ENCODE measurements at regions not wholly inside any gene's neighbourhood (a gene's known extent, or its start where the extent isn't known, plus 50 kb on each side); places are given as distances from the start of the nearest gene placed in this dataset.

DNA sequence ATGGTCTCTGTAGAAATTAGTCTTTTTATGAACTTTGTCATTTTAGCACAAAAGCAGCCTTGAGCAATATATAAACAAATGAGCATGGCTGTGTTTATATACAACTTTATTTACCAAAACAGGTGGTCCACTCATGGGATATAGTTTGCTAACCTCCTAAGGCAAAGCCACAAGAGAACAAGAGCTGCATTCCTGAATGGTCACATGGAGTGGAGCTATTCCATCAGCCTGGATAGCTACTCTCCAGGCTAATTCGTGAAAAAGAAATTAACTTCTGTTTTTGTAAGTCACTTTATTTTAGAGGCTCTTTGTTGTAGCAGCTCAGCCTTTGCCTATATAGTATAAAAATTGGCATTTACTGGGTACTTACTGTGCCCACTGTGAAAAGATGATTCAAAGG is 163.3 kb upstream of the FAM78B start:
- ATAC-seq (ENCODE audit: low FRiP score) (no peak), DNase-seq (no peak)
- H3K4me3 ChIP-seq (ENCODE audit: low read length in 2 of 2): no peak overlapping the region
- H3K27me3 ChIP-seq (ENCODE audit: control insufficient read depth in 1 of 2, insufficient read depth in 2 of 2, low read length in 1 of 2): no peaks in the 10 kb centered on the region
- peaks cover 3% of the 10 kb centered on the region for H3K9me3 ChIP-seq (ENCODE audit: control insufficient read depth, low read length)
- H3K4me1 ChIP-seq (ENCODE audit: control insufficient read depth in 1 of 2, insufficient read depth in 2 of 2, low read length in 2 of 2): no peaks in the 10 kb centered on the region
- H3K36me3 ChIP-seq (ENCODE audit: control insufficient read depth in 1 of 2, insufficient read depth in 2 of 2, low read length in 1 of 2): no peaks in the 10 kb centered on the region
- intact Hi-C loops (cut with DNase I): no loop called here
- 36 to 41% methylated on average over 1 of the region's 1 CpG for WGBS, 2 donors
- no peak overlapping the region for H3K27ac ChIP-seq (ENCODE audit: low read depth in 1 of 2, low read length in 2 of 2)

DNA sequence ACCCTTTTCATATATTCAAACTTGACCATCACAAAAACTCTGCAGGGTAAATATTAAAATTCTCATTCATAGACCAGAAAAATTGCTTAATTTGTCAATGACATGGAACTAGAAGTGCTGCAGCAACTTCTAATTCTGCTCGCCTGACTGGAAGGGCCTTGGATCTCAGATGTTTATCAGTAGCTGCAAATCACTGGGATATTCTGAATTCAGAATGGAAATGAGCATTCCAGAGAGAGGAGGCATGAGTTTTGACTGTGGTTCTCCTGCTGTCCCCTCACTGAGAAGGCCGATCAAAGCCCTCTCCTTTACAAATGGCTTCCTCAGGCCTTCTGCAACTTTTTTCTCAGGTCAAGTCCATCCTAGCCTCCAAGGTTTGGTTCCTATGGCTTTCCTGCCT is 171.3 kb upstream of the FAM78B start:
- DNase-seq (no peak), ATAC-seq (ENCODE audit: low FRiP score) (no peak)
- no peaks in the 10 kb centered on the region for H3K4me1 ChIP-seq (ENCODE audit: control insufficient read depth in 1 of 2, insufficient read depth in 2 of 2, low read length in 2 of 2)
- H3K4me3 ChIP-seq (ENCODE audit: low read length in 2 of 2): no peak overlapping the region
- H3K36me3 ChIP-seq (ENCODE audit: control insufficient read depth in 1 of 2, insufficient read depth in 2 of 2, low read length in 1 of 2): no peaks in the 10 kb centered on the region
- 66 to 73% methylated on average over 2 of the region's 2 CpGs for WGBS, 2 donors
- intact Hi-C loops (cut with DNase I): no loop called here
- H3K27ac ChIP-seq (ENCODE audit: low read depth in 1 of 2, low read length in 2 of 2): no peak overlapping the region
- H3K9me3 ChIP-seq (ENCODE audit: control insufficient read depth, low read length): no peaks in the 10 kb centered on the region
- no peaks in the 10 kb centered on the region for H3K27me3 ChIP-seq (ENCODE audit: control insufficient read depth in 1 of 2, insufficient read depth in 2 of 2, low read length in 1 of 2)

- H3K4me3 ChIP-seq (ENCODE audit: low read length in 2 of 2): no peak overlapping the region
- H3K9me3 ChIP-seq (ENCODE audit: control insufficient read depth, low read length): no peaks in the 10 kb centered on the region
- no peak for ATAC-seq (ENCODE audit: low FRiP score)
- no peak for DNase-seq
- no peak overlapping the region for H3K27ac ChIP-seq (ENCODE audit: low read depth in 1 of 2, low read length in 2 of 2)
- H3K36me3 ChIP-seq (ENCODE audit: control insufficient read depth in 1 of 2, insufficient read depth in 2 of 2, low read length in 1 of 2): no peaks in the 10 kb centered on the region
- H3K4me1 ChIP-seq (ENCODE audit: control insufficient read depth in 1 of 2, insufficient read depth in 2 of 2, low read length in 2 of 2): no peaks in the 10 kb centered on the region
- no peaks in the 10 kb centered on the region for H3K27me3 ChIP-seq (ENCODE audit: control insufficient read depth in 1 of 2, insufficient read depth in 2 of 2, low read length in 1 of 2)
- intact Hi-C loops (cut with DNase I): no loop called here
These were observed 173.9 kb upstream of the FAM78B start for GRCh38 chr1:166340709-166341108.

DNA sequence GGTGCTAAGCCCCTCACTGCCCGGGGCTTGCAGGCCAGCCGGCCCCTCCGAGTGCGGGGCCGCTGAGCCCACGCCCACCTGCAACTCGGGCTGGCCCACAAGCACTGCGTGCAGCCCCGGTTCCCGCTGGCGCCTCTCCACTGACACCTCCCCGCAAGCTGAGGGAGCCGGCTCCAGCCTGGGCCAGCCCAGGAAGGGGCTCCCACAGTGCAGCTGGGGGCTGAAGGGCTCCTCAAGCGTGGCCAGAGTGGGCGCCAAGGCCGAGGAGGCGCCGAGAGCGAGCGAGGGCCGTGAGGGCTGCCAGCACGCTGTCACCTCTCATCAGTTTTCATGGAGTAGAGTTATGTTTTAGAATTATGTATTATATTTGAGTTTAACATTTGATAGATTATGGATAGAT is 176.5 kb upstream of the FAM78B start:
- DNase-seq: no peak

GRCh38 chr1:166350490-166350889 is 183.7 kb upstream of the FAM78B start:
- ATAC-seq (ENCODE audit: low FRiP score): no peak
- no peaks in the 10 kb centered on the region for H3K4me1 ChIP-seq (ENCODE audit: control insufficient read depth in 1 of 2, insufficient read depth in 2 of 2, low read length in 2 of 2)
- no peaks in the 10 kb centered on the region for H3K36me3 ChIP-seq (ENCODE audit: control insufficient read depth in 1 of 2, insufficient read depth in 2 of 2, low read length in 1 of 2)
- H3K27me3 ChIP-seq (ENCODE audit: control insufficient read depth in 1 of 2, insufficient read depth in 2 of 2, low read length in 1 of 2): no peaks in the 10 kb centered on the region
- WGBS, 2 donors: 44 to 49% methylated on average over 5 of the region's 5 CpGs
- no peak for DNase-seq
- intact Hi-C loops (cut with DNase I): no loop called here
- H3K4me3 ChIP-seq (ENCODE audit: low read length in 2 of 2): no peak overlapping the region
- peaks cover 3% of the 10 kb centered on the region for H3K9me3 ChIP-seq (ENCODE audit: control insufficient read depth, low read length)
- H3K27ac ChIP-seq (ENCODE audit: low read depth in 1 of 2, low read length in 2 of 2): no peak overlapping the region

More for the DNA sequence above, 176.5 kb upstream of the FAM78B start:
- intact Hi-C loops (cut with DNase I): no loop called here
- Histone ChIP-seq H3K27ac (ENCODE audit: low read depth in 1 of 2, low read length in 2 of 2) (no peak overlapping the region), H3K4me3 (ENCODE audit: low read length in 2 of 2) (no peak overlapping the region), H3K4me1 (ENCODE audit: control insufficient read depth in 1 of 2, insufficient read depth in 2 of 2, low read length in 2 of 2) (no peaks in the 10 kb centered on the region), H3K9me3 (ENCODE audit: control insufficient read depth, low read length) (peaks cover 3% of the 10 kb centered on the region), H3K36me3 (ENCODE audit: control insufficient read depth in 1 of 2, insufficient read depth in 2 of 2, low read length in 1 of 2) (no peaks in the 10 kb centered on the region), H3K27me3 (ENCODE audit: control insufficient read depth in 1 of 2, insufficient read depth in 2 of 2, low read length in 1 of 2) (no peaks in the 10 kb centered on the region)
- no peak for ATAC-seq (ENCODE audit: low FRiP score)
- 93 to 94% methylated on average over 22 of the region's 22 CpGs for WGBS, 2 donors

- intact Hi-C loops (cut with DNase I): no loop called here
These were observed 184.9 kb upstream of the FAM78B start for GRCh38 chr1:166351676-166352075.

DNA sequence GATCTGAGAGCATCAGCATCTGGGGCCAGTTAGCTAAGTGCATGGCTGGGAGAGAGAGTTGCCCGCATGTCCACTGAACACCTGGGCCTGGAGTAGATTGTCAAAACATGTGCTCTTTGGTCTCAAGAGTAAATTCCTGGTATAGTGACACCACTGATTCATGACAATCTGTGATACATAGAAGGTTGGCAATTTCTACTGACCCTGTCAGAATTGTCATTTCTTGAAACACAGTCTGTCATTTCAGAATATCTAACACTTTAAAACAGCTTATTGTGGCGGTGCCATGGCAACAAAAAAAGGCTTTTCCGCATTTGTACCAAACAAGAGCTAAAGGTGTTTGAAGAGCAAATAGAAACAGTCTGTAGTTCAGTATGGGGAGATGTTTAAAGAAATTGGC is 186.4 kb upstream of the FAM78B start:
- no peak for ATAC-seq (ENCODE audit: low FRiP score)
- intact Hi-C loops (cut with DNase I): no loop called here
- no peak overlapping the region for H3K4me3 ChIP-seq (ENCODE audit: low read length in 2 of 2)

More at GRCh38 chr1:166351676-166352075, 184.9 kb upstream of the FAM78B start:
- no peak overlapping the region for H3K4me3 ChIP-seq (ENCODE audit: low read length in 2 of 2)
- no peaks in the 10 kb centered on the region for H3K4me1 ChIP-seq (ENCODE audit: control insufficient read depth in 1 of 2, insufficient read depth in 2 of 2, low read length in 2 of 2)
- no peak overlapping the region for H3K27ac ChIP-seq (ENCODE audit: low read depth in 1 of 2, low read length in 2 of 2)
- 52 to 57% methylated on average over 1 of the region's 1 CpG for WGBS, 2 donors
- H3K36me3 ChIP-seq (ENCODE audit: control insufficient read depth in 1 of 2, insufficient read depth in 2 of 2, low read length in 1 of 2): no peaks in the 10 kb centered on the region
- no peaks in the 10 kb centered on the region for H3K27me3 ChIP-seq (ENCODE audit: control insufficient read depth in 1 of 2, insufficient read depth in 2 of 2, low read length in 1 of 2)
- DNase-seq (no peak), ATAC-seq (ENCODE audit: low FRiP score) (no peak)
- peaks cover 3% of the 10 kb centered on the region for H3K9me3 ChIP-seq (ENCODE audit: control insufficient read depth, low read length)

DNA sequence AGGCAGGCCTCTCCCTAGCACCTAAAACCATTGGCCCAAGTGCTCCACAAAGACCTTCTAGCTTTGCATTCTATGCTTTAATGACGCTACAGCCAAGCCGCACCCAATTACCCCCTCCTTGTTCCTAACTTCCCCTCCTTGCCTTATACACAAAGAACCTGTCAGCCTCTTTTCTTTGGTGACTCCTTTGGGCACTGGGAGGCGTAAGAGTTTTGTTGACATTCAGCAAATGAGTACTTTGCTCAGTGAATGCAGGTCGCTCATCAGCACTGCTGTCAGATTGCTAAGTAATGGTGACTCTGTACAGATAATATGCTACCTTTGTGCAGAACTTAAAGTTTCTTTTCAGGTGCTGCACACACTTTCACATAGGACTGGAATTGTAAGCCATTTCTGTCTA is 187.6 kb upstream of the FAM78B start:
- Histone ChIP-seq H3K9me3 (ENCODE audit: control insufficient read depth, low read length) (no peaks in the 10 kb centered on the region), H3K4me1 (ENCODE audit: control insufficient read depth in 1 of 2, insufficient read depth in 2 of 2, low read length in 2 of 2) (no peaks in the 10 kb centered on the region), H3K27ac (ENCODE audit: low read depth in 1 of 2, low read length in 2 of 2) (no peak overlapping the region), H3K4me3 (ENCODE audit: low read length in 2 of 2) (no peak overlapping the region), H3K36me3 (ENCODE audit: control insufficient read depth in 1 of 2, insufficient read depth in 2 of 2, low read length in 1 of 2) (no peaks in the 10 kb centered on the region), H3K27me3 (ENCODE audit: control insufficient read depth in 1 of 2, insufficient read depth in 2 of 2, low read length in 1 of 2) (no peaks in the 10 kb centered on the region)
- ATAC-seq (ENCODE audit: low FRiP score): no peak
- no peak for DNase-seq
- 52 to 55% methylated on average over 4 of the region's 4 CpGs for WGBS, 2 donors
- intact Hi-C loops (cut with DNase I): no loop called here

More for the DNA sequence above, 186.4 kb upstream of the FAM78B start:
- no peaks in the 10 kb centered on the region for H3K36me3 ChIP-seq (ENCODE audit: control insufficient read depth in 1 of 2, insufficient read depth in 2 of 2, low read length in 1 of 2)
- no peaks in the 10 kb centered on the region for H3K4me1 ChIP-seq (ENCODE audit: control insufficient read depth in 1 of 2, insufficient read depth in 2 of 2, low read length in 2 of 2)
- no peak overlapping the region for H3K27ac ChIP-seq (ENCODE audit: low read depth in 1 of 2, low read length in 2 of 2)
- H3K9me3 ChIP-seq (ENCODE audit: control insufficient read depth, low read length): no peaks in the 10 kb centered on the region
- WGBS, 2 donors: 87 to 91% methylated on average over 3 of the region's 3 CpGs
- DNase-seq: no peak
- H3K27me3 ChIP-seq (ENCODE audit: control insufficient read depth in 1 of 2, insufficient read depth in 2 of 2, low read length in 1 of 2): no peaks in the 10 kb centered on the region

DNA sequence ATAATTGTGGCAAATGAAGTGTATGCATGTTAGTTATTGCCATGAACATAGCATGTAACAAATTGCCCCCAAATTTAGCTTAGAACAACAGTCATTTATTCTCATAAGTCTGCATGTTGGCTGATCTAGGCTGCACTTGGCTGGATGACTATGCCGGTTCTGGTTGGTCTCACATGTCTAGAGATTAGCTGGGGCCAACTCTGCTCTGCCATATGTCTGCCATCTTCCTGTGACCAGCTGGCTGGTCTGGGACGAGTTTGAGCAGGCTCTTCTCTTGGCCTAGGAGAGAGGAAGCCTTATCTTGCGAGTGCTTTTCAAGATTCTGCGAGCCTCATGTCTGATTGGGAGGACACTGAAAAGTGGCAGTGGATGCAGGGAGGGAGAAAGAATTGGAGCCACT is 198.3 kb upstream of the FAM78B start:
- ATAC-seq (ENCODE audit: low FRiP score) (no peak), DNase-seq (no peak)
- Histone ChIP-seq H3K9me3 (ENCODE audit: control insufficient read depth, low read length) (peaks cover 3% of the 10 kb centered on the region), H3K27ac (ENCODE audit: low read depth in 1 of 2, low read length in 2 of 2) (no peak overlapping the region), H3K27me3 (ENCODE audit: control insufficient read depth in 1 of 2, insufficient read depth in 2 of 2, low read length in 1 of 2) (no peaks in the 10 kb centered on the region), H3K4me1 (ENCODE audit: control insufficient read depth in 1 of 2, insufficient read depth in 2 of 2, low read length in 2 of 2) (no peaks in the 10 kb centered on the region), H3K36me3 (ENCODE audit: control insufficient read depth in 1 of 2, insufficient read depth in 2 of 2, low read length in 1 of 2) (no peaks in the 10 kb centered on the region), H3K4me3 (ENCODE audit: low read length in 2 of 2) (no peak overlapping the region)
- 65 to 68% methylated on average over 4 of the region's 4 CpGs for WGBS, 2 donors
- intact Hi-C loops (cut with DNase I): no loop called here

All from aorta (tissue), 5 donors.